ENCODE measurements at regions not wholly inside any gene's neighbourhood (a gene's known extent, or its start where the extent isn't known, plus 50 kb on each side); places are given as distances from the start of the nearest gene placed in this dataset.

GRCh38 chr6:9159051-9159450 lies 723.7 kb upstream of the SLC35B3 start (continued):
- no peak for TF ChIP-seq EP300 (IDR thresholded peaks at IDR 0.05; ENCODE audit: low read depth in 2 of 2, low read length in 2 of 2)
- TF ChIP-seq EP300 (CRISPR knock-in tag; IDR thresholded peaks at IDR 0.05; ENCODE audit: borderline replicate concordance): no peak
- TF ChIP-seq ATAD3A (CRISPR knock-in tag; IDR thresholded peaks at IDR 0.05): no peak
- TF ChIP-seq, protein P1, sequence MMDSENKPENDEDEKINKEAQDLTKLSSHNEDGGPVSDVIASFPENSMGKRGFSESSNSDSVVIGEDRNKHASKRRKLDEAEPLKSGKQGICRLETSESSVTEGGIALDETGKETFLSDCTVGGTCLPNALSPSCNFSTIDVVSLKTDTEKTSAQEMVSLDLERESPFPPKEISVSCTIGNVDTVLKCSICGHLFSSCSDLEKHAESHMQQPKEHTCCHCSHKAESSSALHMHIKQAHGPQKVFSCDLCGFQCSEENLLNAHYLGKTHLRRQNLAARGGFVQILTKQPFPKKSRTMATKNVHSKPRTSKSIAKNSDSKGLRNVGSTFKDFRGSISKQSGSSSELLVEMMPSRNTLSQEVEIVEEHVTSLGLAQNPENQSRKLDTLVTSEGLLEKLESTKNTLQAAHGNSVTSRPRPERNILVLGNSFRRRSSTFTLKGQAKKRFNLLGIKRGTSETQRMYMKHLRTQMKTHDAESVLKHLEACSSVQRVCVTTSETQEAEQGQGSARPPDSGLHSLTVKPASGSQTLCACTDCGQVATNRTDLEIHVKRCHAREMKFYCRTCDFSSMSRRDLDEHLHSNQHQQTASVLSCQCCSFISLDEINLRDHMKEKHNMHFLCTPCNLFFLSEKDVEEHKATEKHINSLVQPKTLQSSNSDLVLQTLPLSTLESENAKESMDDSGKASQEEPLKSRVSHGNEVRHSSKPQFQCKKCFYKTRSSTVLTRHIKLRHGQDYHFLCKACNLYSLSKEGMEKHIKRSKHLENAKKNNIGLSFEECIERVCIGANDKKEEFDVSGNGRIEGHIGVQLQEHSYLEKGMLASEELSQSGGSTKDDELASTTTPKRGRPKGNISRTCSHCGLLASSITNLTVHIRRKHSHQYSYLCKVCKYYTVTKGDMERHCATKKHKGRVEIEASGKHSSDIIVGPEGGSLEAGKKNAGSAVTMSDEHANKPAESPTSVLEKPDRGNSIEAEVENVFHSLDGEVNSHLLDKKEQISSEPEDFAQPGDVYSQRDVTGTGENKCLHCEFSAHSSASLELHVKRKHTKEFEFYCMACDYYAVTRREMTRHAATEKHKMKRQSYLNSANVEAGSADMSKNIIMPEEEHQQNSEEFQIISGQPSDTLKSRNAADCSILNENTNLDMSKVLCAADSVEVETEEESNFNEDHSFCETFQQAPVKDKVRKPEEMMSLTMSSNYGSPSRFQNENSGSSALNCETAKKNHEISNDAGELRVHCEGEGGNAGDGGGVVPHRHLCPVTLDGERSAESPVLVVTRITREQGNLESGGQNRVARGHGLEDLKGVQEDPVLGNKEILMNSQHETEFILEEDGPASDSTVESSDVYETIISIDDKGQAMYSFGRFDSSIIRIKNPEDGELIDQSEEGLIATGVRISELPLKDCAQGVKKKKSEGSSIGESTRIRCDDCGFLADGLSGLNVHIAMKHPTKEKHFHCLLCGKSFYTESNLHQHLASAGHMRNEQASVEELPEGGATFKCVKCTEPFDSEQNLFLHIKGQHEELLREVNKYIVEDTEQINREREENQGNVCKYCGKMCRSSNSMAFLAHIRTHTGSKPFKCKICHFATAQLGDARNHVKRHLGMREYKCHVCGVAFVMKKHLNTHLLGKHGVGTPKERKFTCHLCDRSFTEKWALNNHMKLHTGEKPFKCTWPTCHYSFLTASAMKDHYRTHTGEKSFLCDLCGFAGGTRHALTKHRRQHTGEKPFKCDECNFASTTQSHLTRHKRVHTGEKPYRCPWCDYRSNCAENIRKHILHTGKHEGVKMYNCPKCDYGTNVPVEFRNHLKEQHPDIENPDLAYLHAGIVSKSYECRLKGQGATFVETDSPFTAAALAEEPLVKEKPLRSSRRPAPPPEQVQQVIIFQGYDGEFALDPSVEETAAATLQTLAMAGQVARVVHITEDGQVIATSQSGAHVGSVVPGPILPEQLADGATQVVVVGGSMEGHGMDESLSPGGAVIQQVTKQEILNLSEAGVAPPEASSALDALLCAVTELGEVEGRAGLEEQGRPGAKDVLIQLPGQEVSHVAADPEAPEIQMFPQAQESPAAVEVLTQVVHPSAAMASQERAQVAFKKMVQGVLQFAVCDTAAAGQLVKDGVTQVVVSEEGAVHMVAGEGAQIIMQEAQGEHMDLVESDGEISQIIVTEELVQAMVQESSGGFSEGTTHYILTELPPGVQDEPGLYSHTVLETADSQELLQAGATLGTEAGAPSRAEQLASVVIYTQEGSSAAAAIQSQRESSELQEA (CRISPR knock-in tag; IDR thresholded peaks at IDR 0.05; ENCODE audit: not compliant biosample characterization): no peak
- TF ChIP-seq, protein P2, sequence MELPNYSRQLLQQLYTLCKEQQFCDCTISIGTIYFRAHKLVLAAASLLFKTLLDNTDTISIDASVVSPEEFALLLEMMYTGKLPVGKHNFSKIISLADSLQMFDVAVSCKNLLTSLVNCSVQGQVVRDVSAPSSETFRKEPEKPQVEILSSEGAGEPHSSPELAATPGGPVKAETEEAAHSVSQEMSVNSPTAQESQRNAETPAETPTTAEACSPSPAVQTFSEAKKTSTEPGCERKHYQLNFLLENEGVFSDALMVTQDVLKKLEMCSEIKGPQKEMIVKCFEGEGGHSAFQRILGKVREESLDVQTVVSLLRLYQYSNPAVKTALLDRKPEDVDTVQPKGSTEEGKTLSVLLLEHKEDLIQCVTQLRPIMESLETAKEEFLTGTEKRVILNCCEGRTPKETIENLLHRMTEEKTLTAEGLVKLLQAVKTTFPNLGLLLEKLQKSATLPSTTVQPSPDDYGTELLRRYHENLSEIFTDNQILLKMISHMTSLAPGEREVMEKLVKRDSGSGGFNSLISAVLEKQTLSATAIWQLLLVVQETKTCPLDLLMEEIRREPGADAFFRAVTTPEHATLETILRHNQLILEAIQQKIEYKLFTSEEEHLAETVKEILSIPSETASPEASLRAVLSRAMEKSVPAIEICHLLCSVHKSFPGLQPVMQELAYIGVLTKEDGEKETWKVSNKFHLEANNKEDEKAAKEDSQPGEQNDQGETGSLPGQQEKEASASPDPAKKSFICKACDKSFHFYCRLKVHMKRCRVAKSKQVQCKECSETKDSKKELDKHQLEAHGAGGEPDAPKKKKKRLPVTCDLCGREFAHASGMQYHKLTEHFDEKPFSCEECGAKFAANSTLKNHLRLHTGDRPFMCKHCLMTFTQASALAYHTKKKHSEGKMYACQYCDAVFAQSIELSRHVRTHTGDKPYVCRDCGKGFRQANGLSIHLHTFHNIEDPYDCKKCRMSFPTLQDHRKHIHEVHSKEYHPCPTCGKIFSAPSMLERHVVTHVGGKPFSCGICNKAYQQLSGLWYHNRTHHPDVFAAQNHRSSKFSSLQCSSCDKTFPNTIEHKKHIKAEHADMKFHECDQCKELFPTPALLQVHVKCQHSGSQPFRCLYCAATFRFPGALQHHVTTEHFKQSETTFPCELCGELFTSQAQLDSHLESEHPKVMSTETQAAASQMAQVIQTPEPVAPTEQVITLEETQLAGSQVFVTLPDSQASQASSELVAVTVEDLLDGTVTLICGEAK (IDR thresholded peaks at IDR 0.05): no peak
- TF ChIP-seq, protein P2 (CRISPR knock-in tag; IDR thresholded peaks at IDR 0.05): no peak

All from HepG2 (cell line).